HCT116 (cell line): ENCODE measurements at regions not wholly inside any gene's neighbourhood (a gene's known extent, or its start where the extent isn't known, plus 50 kb on each side); places are given as distances from the start of the nearest gene placed in this dataset.

ENCODE experiments used
- CEBPB ChIP-seq: IDR thresholded peaks from 2 replicates; pipeline ENCODE4 v1.6.1; 2012; ENCODE audit warnings: low read depth
- EGR1 ChIP-seq: IDR thresholded peaks from 2 replicates; pipeline ENCODE4 v1.6.1; 2012; ENCODE audit warnings: low read depth
- EZH2 ChIP-seq: fragments of 200-600 bp; sonication (generic); IDR thresholded peaks from 2 replicates; pipeline ENCODE4 v1.6.1; 2017; ENCODE audit warnings: antibody characterized with exemption, mixed run types
- FOSL1 ChIP-seq: IDR thresholded peaks from 2 replicates; pipeline ENCODE4 v1.6.1; 2012; ENCODE audit warnings: low read depth
- POLR2AphosphoS5 ChIP-seq: IDR thresholded peaks from 2 replicates; pipeline ENCODE4 v1.6.1; 2011; ENCODE audit warnings: mild to moderate bottlenecking, low read depth, low read length, moderate library complexity
- RAD21 ChIP-seq: IDR thresholded peaks from 2 replicates; pipeline ENCODE4 v1.6.1; 2012; ENCODE audit warnings: low read depth, mild to moderate bottlenecking
- SP1 ChIP-seq: IDR thresholded peaks from 2 replicates; pipeline ENCODE4 v1.6.1; 2012; ENCODE audit warnings: low read depth
- ZFX ChIP-seq: fragments of 450-650 bp; IDR thresholded peaks from 2 replicates; pipeline ENCODE4 v1.6.1; 2017
- TF ChIP-seq, protein P1 (sequence below), 3 experiments: fragments of 200-600 bp in 1 of 3; sonication (generic) in 1 of 3; IDR thresholded peaks in 2 of 3; conservative IDR thresholded peaks in 1 of 3; 2 replicates each; pipeline ENCODE4 v1.5.1; 2012 to 2017; ENCODE audit warnings: low read depth in 2 of 3, low read length in 2 of 3, antibody characterized with exemption in 1 of 3, borderline replicate concordance in 1 of 3, control low read depth in 1 of 3, mild to moderate bottlenecking in 1 of 3, mixed read lengths in 1 of 3, mixed run types in 1 of 3, moderate library complexity in 1 of 3; ENCODE audit not compliant: insufficient read depth in 1 of 3

DNA sequence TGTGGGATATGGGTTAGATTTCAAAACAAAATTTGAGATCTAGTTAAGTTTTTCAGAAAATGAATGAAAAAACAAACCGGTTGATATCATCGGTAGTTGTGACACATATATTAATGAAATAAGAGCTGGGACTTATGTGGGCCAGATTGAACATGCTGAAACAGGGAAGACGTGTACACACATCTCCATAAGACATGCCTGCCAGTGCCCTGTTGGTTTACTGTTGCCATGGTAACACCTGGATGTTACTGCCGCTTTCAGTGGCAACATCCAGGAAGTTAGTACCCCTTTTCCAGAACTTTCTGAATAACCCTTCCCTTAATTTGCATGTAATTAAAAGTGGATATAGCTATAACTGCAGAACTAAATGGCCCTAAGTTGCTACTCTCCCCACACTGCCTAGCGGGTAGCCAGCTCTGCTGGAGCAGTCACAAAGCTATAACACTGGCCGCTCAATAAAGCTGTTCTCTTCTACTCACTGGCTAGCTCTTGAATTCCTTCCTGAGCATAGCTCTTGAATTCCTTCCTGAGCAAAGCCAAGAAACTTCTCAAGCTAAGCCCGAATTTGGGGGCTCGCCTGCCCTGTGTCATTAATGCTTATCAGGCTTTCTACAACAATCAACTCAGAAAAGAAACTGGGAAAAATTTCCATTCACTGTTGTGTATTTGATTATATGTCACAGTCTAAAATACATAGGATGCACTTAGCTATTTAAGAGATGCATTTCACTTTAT lies 776.3 kb upstream of the CDH7 start:
- TF ChIP-seq RAD21 (no peak), ZFX (no peak), POLR2AphosphoS5 (no peak), EZH2 (no peak), CEBPB (no peak), FOSL1 (no peak), EGR1 (no peak), SP1 (no peak)
- TF ChIP-seq, protein P1, sequence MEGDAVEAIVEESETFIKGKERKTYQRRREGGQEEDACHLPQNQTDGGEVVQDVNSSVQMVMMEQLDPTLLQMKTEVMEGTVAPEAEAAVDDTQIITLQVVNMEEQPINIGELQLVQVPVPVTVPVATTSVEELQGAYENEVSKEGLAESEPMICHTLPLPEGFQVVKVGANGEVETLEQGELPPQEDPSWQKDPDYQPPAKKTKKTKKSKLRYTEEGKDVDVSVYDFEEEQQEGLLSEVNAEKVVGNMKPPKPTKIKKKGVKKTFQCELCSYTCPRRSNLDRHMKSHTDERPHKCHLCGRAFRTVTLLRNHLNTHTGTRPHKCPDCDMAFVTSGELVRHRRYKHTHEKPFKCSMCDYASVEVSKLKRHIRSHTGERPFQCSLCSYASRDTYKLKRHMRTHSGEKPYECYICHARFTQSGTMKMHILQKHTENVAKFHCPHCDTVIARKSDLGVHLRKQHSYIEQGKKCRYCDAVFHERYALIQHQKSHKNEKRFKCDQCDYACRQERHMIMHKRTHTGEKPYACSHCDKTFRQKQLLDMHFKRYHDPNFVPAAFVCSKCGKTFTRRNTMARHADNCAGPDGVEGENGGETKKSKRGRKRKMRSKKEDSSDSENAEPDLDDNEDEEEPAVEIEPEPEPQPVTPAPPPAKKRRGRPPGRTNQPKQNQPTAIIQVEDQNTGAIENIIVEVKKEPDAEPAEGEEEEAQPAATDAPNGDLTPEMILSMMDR (IDR thresholded peaks at IDR 0.05 in 2 of 3, conservative IDR thresholded peaks at IDR 0.05 in 1 of 3; ENCODE audit: borderline replicate concordance in 1 of 3, insufficient read depth in 1 of 3, low read depth in 2 of 3, low read length in 2 of 3): no peak
